MCF 10A (cell line): ENCODE measurements at regions not wholly inside any gene's neighbourhood (a gene's known extent, or its start where the extent isn't known, plus 50 kb on each side); places are given as distances from the start of the nearest gene placed in this dataset.

Experiments
- BruUV-seq: library from RNA; stranded (reverse); fragments of 400-500 nt; replicated peaks from 2 replicates; lab custom pipeline; 2021; lab: Mats Ljungman, UMichigan
- CTCF ChIA-PET: fragments of 300-600 bp; sonication (Branson Sonifier 250); formaldehyde crosslinking; extraction: SDS; loops from one replicate; lab custom pipeline; 2021; ENCODE audit warnings: antibody characterized with exemption, inconsistent platforms; lab: Yijun Ruan, JAX
- POLR2A ChIA-PET: fragments of 300-600, 350-650 bp; sonication (Branson Sonifier 250); formaldehyde crosslinking; extraction: SDS; loops from one replicate; lab custom pipeline; 2020; ENCODE audit warnings: antibody characterized with exemption, inconsistent platforms; lab: Yijun Ruan, JAX
- DNase-seq: peaks from one replicate; pipeline ENCODE4 v3.0.0-alpha.2; 2018; ENCODE audit not compliant: unreplicated experiment
- H3K27ac Mint-ChIP-seq: one replicate; pipeline ENCODE4 v1.8.0; 2022; ENCODE audit warnings: mild to moderate bottlenecking, low read depth, mixed read lengths; ENCODE audit not compliant: unreplicated experiment
- H3K27me3 Mint-ChIP-seq: one replicate; pipeline ENCODE4 v1.8.0; 2022; ENCODE audit warnings: mixed read lengths; ENCODE audit not compliant: insufficient read depth, unreplicated experiment
- H3K36me3 Mint-ChIP-seq: one replicate; pipeline ENCODE4 v1.8.0; 2022; ENCODE audit warnings: mild to moderate bottlenecking, moderate library complexity, mixed read lengths; ENCODE audit not compliant: insufficient read depth, unreplicated experiment
- H3K4me1 Mint-ChIP-seq: one replicate; pipeline ENCODE4 v1.8.0; 2022; ENCODE audit warnings: mixed read lengths; ENCODE audit not compliant: insufficient read depth, unreplicated experiment
- H3K4me3 Mint-ChIP-seq: one replicate; pipeline ENCODE4 v1.8.0; 2022; ENCODE audit warnings: mild to moderate bottlenecking, moderate library complexity, mixed read lengths; ENCODE audit not compliant: unreplicated experiment
- H3K9me3 Mint-ChIP-seq: one replicate; pipeline ENCODE4 v1.8.0; 2022; ENCODE audit warnings: mixed read lengths; ENCODE audit not compliant: unreplicated experiment
- CTCF ChIP-seq: fragments of 200-600 bp; IDR thresholded peaks from one replicate; pipeline ENCODE4 v1.8.0; 2022; ENCODE audit warnings: antibody characterized with exemption, mild to moderate bottlenecking; ENCODE audit not compliant: unreplicated experiment
- intact Hi-C: fragments of 100-400 bp; cut with micrococcal nuclease; formaldehyde crosslinking; loops from 2 replicates; pipeline ENCODE4 v1.14.1; 2022

- DNase-seq: no peak
- ChIA-PET POLR2A (interaction anchor here (0.5 kb wide), 1 partner anchor 134 kb away, joined by 4 read pairs; no protein-coding TSS in a partner anchor), CTCF (interaction anchor here (0.6 to 1.3 kb wide), 2 partner anchors 19 to 705 kb away, joined by 3 read pairs; no protein-coding TSS in a partner anchor)
- no TSS peak for BruUV-seq
- no peak overlapping the region for H3K27ac Mint-ChIP-seq
- H3K4me3 Mint-ChIP-seq: no peak overlapping the region
- peaks cover 7% of the 10 kb centered on the region for H3K9me3 Mint-ChIP-seq
- H3K36me3 Mint-ChIP-seq: no peaks in the 10 kb centered on the region
- no peaks in the 10 kb centered on the region for H3K27me3 Mint-ChIP-seq
- no peak for TF ChIP-seq CTCF
- intact Hi-C loops: no loop called here
- H3K4me1 Mint-ChIP-seq: no peaks in the 10 kb centered on the region
Measured at GRCh38 chr6:86154852-86155251, 512.2 kb upstream of the SYNCRIP start.

GRCh38 chr6:86153521-86153920 lies 510.8 kb upstream of the SYNCRIP start:
- Mint-ChIP-seq H3K27me3 (no peaks in the 10 kb centered on the region), H3K4me1 (no peaks in the 10 kb centered on the region), H3K36me3 (no peaks in the 10 kb centered on the region), H3K27ac (no peak overlapping the region), H3K9me3 (peaks cover 8% of the 10 kb centered on the region), H3K4me3 (no peak overlapping the region)
- DNase-seq: no peak
- POLR2A ChIA-PET: interaction anchor here (0.6 kb wide), 1 partner anchor 15 kb away, joined by 4 read pairs; no protein-coding TSS in a partner anchor
- TF ChIP-seq CTCF: no peak
- CTCF ChIA-PET: interaction anchor here (1.3 kb wide), 1 partner anchor 706 kb away, joined by 3 read pairs; no protein-coding TSS in a partner anchor
- no TSS peak for BruUV-seq
- intact Hi-C loops: no loop called here

GRCh38 chr6:86152546-86152945 lies 509.9 kb upstream of the SYNCRIP start:
- Mint-ChIP-seq H3K4me1 (no peaks in the 10 kb centered on the region), H3K27ac (no peak overlapping the region), H3K4me3 (no peak overlapping the region), H3K9me3 (peaks cover 8% of the 10 kb centered on the region), H3K36me3 (no peaks in the 10 kb centered on the region), H3K27me3 (no peaks in the 10 kb centered on the region)
- BruUV-seq: no TSS peak
- intact Hi-C loops: no loop called here
- CTCF ChIA-PET: no interaction called here
- POLR2A ChIA-PET: no interaction called here
- TF ChIP-seq CTCF: no peak
- no peak for DNase-seq

- no TSS peak for BruUV-seq
- no peak overlapping the region for H3K27ac Mint-ChIP-seq
Measured at GRCh38 chr6:86148586-86148985, 505.9 kb upstream of the SYNCRIP start.

More at GRCh38 chr6:86148586-86148985, 505.9 kb upstream of the SYNCRIP start:
- TF ChIP-seq CTCF: no peak
- Mint-ChIP-seq H3K4me1 (no peaks in the 10 kb centered on the region), H3K27me3 (no peaks in the 10 kb centered on the region), H3K4me3 (no peak overlapping the region), H3K36me3 (no peaks in the 10 kb centered on the region), H3K9me3 (peaks cover 8% of the 10 kb centered on the region)
- POLR2A ChIA-PET: no interaction called here
- CTCF ChIA-PET: no interaction called here
- DNase-seq: no peak
- intact Hi-C loops: no loop called here
